Loucy (cell line): ENCODE measurements at regions not wholly inside any gene's neighbourhood (a gene's known extent, or its start where the extent isn't known, plus 50 kb on each side); places are given as distances from the start of the nearest gene placed in this dataset.

Experiments used
- H2AFZ ChIP-seq: fragments of 200-600 bp; sonication (generic); 2 replicates; pipeline ENCODE4 v1.6.0; 2016; ENCODE audit warnings: antibody characterized with exemption, mild to moderate bottlenecking, low read length, moderate library complexity
- H3F3A ChIP-seq: fragments of 200-600 bp; 2 replicates; pipeline ENCODE4 v1.6.0; 2016; ENCODE audit warnings: antibody characterized with exemption, low read depth, mild to moderate bottlenecking
- H3K27me3 ChIP-seq: fragments of 200-600 bp; sonication (generic); 2 replicates; pipeline ENCODE4 v1.6.1; 2014; ENCODE audit warnings: low read length, mild to moderate bottlenecking; ENCODE audit not compliant: insufficient read depth, poor library complexity, severe bottlenecking
- H3K36me3 ChIP-seq: fragments of 200-600 bp; sonication (generic); 2 replicates; pipeline ENCODE4 v1.6.1; 2016; ENCODE audit warnings: low read length; ENCODE audit not compliant: insufficient read depth
- H3K4me1 ChIP-seq: fragments of 200-600 bp; sonication (generic); 2 replicates; pipeline ENCODE4 v1.5.1; 2014; ENCODE audit warnings: low read length, mild to moderate bottlenecking; ENCODE audit not compliant: insufficient read depth, poor library complexity, severe bottlenecking
- H3K4me2 ChIP-seq: fragments of 200-600 bp; sonication (generic); 2 replicates; pipeline ENCODE4 v1.6.0; 2014; ENCODE audit warnings: antibody characterized with exemption, low read length, low read depth, mild to moderate bottlenecking; ENCODE audit not compliant: poor library complexity, severe bottlenecking
- H3K4me3 ChIP-seq: fragments of 200-600 bp; sonication (generic); 2 replicates; pipeline ENCODE4 v1.5.1; 2014; ENCODE audit warnings: low read length, mild to moderate bottlenecking, mixed read lengths; ENCODE audit not compliant: poor library complexity, severe bottlenecking
- H3K79me2 ChIP-seq: fragments of 200-600 bp; sonication (generic); 2 replicates; pipeline ENCODE4 v1.6.1; 2014; ENCODE audit warnings: low read length; ENCODE audit not compliant: insufficient read depth
- H3K9ac ChIP-seq: fragments of 200-600 bp; sonication (generic); 2 replicates; pipeline ENCODE4 v1.6.0; 2014; ENCODE audit warnings: mild to moderate bottlenecking, low read depth, low read length, moderate library complexity; ENCODE audit not compliant: poor library complexity, severe bottlenecking
- H3K9me2 ChIP-seq: fragments of 200-600 bp; sonication (generic); replicated peaks from 2 replicates; pipeline ENCODE4 v1.6.1; 2016; ENCODE audit warnings: low read depth, low read length, mixed read lengths
- H3K9me3 ChIP-seq: fragments of 200-600 bp; sonication (generic); 2 replicates; pipeline ENCODE4 v1.6.1; 2014; ENCODE audit warnings: mild to moderate bottlenecking, antibody characterized with exemption, low read length, low read depth; ENCODE audit not compliant: insufficient read depth
- H4K20me1 ChIP-seq: fragments of 200-600 bp; sonication (generic); 2 replicates; pipeline ENCODE4 v1.6.0; 2014; ENCODE audit warnings: antibody characterized with exemption, low read length, mild to moderate bottlenecking; ENCODE audit not compliant: insufficient read depth, poor library complexity, severe bottlenecking
- CTCF ChIP-seq: fragments of 200-600 bp; sonication (generic); conservative IDR thresholded peaks from 2 replicates; pipeline ENCODE4 v1.5.1; 2014; ENCODE audit warnings: mild to moderate bottlenecking, antibody characterized with exemption, low read length
- EZH2phosphoT487 ChIP-seq: fragments of 200-600 bp; IDR thresholded peaks from 2 replicates; pipeline ENCODE4 v1.6.1; 2018; ENCODE audit warnings: antibody characterized with exemption, mild to moderate bottlenecking, moderate library complexity, borderline replicate concordance

GRCh38 chr14:104316723-104317491 is 178.5 kb downstream of the KIF26A start:
- Histone ChIP-seq H3K9me2 (no peaks in the 10 kb centered on the region), H3K27me3 (no peaks in the 10 kb centered on the region), H3K4me1 (no peaks in the 10 kb centered on the region), H3K4me3 (no peak overlapping the region), H2AFZ (no peak overlapping the region), H3K79me2 (no peaks in the 10 kb centered on the region), H3K4me2 (no peak overlapping the region), H3K9me3 (no peaks in the 10 kb centered on the region), H3F3A (no peaks in the 10 kb centered on the region), H4K20me1 (no peaks in the 10 kb centered on the region), H3K36me3 (no peaks in the 10 kb centered on the region), H3K9ac (no peak overlapping the region)
- TF ChIP-seq CTCF (no peak), EZH2phosphoT487 (no peak)

- Histone ChIP-seq H3K4me2 (no peak overlapping the region), H3K9me2 (no peaks in the 10 kb centered on the region), H3K79me2 (no peaks in the 10 kb centered on the region), H3K4me1 (no peaks in the 10 kb centered on the region), H3K9me3 (no peaks in the 10 kb centered on the region), H3K9ac (no peak overlapping the region), H3K4me3 (no peak overlapping the region), H3K27me3 (no peaks in the 10 kb centered on the region), H4K20me1 (no peaks in the 10 kb centered on the region), H3K36me3 (no peaks in the 10 kb centered on the region), H2AFZ (no peak overlapping the region), H3F3A (no peaks in the 10 kb centered on the region)
- no peak for TF ChIP-seq CTCF
- no peak for TF ChIP-seq EZH2phosphoT487
Observed at GRCh38 chr14:104317492-104317805, 179.1 kb downstream of the KIF26A start.

- Histone ChIP-seq H4K20me1 (no peaks in the 10 kb centered on the region), H3F3A (no peaks in the 10 kb centered on the region), H3K36me3 (no peaks in the 10 kb centered on the region), H3K9me2 (no peaks in the 10 kb centered on the region), H3K4me2 (no peak overlapping the region), H3K9me3 (no peaks in the 10 kb centered on the region), H3K27me3 (no peaks in the 10 kb centered on the region), H3K4me1 (no peaks in the 10 kb centered on the region), H3K9ac (no peak overlapping the region), H2AFZ (no peak overlapping the region), H3K79me2 (no peaks in the 10 kb centered on the region), H3K4me3 (no peak overlapping the region)
- TF ChIP-seq EZH2phosphoT487 (no peak), CTCF (no peak)
Observed at GRCh38 chr14:104317975-104318557, 179.7 kb downstream of the KIF26A start.
